ENCODE measurements at regions not wholly inside any gene's neighbourhood (a gene's known extent, or its start where the extent isn't known, plus 50 kb on each side); places are given as distances from the start of the nearest gene placed in this dataset.

- Histone ChIP-seq H3K27me3 (replicated peaks) (no peaks in the 10 kb centered on the region), H3K27ac (no peak overlapping the region), H3K36me3 (replicated peaks) (no peaks in the 10 kb centered on the region), H3K4me3 (ENCODE audit: low read depth, low read length) (no peak overlapping the region)
- in situ Hi-C loops (cut with HindIII; ENCODE audit: low pct_ligation_motif_present, low sequenced_read_pairs), result no loop called here
- DNase-seq, result no peak
- no peak for TF ChIP-seq CTCF (IDR thresholded peaks at IDR 0.05; ENCODE audit: low read depth, low read length, missing control alignments)
Observed at GRCh38 chr2:116877944-116878343, 936.5 kb upstream of the DDX18 start.

DNA sequence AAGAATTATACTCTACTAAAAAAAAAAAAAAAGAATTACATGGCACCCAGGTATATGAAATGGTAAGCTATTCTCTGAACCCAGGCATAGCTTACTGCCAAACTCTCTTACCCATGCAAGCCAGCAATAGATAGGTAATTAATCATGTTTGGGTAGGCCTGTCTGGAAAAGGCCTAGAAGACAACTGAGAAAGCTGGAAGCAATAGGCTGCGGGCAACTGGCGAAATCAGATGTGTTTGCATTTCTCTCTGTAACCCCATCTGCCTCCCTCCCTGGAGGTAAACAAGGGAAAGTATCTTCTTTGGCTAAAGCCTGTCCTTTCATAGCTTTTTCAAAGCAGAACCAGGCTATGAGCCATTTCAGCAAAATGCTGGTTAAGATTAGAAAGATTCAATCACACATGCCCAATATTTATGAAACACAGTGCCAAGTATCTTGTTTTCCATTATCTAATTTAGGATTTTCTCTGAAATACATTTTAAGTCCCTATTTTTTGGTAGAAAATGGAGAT lies 934.8 kb upstream of the DDX18 start:
- H3K27me3 ChIP-seq (replicated peaks), result no peaks in the 10 kb centered on the region
- no peak for TF ChIP-seq CTCF (IDR thresholded peaks at IDR 0.05; ENCODE audit: low read depth, low read length, missing control alignments)
- no peaks in the 10 kb centered on the region for H3K36me3 ChIP-seq (replicated peaks)
- in situ Hi-C loops (cut with HindIII; ENCODE audit: low pct_ligation_motif_present, low sequenced_read_pairs), result no loop called here
- no peak overlapping the region for H3K4me3 ChIP-seq (ENCODE audit: low read depth, low read length)
- no peak overlapping the region for H3K27ac ChIP-seq
- no peak for DNase-seq

DNA sequence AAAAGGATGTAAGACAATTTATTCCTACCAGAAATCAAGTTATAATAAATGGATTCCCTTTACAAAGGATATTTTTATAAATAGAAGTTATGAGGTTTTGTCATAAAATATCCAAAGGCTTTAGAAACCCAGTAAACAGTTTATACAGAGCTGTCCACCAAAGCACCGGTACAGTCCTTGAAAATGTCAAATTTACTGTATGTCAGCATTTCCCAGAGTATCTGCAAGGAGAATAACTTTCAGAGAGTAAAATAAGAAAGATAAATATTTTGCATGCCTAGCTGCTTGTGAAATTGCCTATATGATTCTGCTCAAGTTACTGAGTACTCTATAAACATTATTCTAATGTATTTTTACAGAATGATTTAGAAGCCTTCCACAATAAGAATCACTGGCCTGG lies 923.3 kb upstream of the DDX18 start:
- no peaks in the 10 kb centered on the region for H3K27me3 ChIP-seq (replicated peaks)
- no peaks in the 10 kb centered on the region for H3K36me3 ChIP-seq (replicated peaks)
- in situ Hi-C loops (cut with HindIII; ENCODE audit: low pct_ligation_motif_present, low sequenced_read_pairs), result no loop called here
- no peak overlapping the region for H3K4me3 ChIP-seq (ENCODE audit: low read depth, low read length)
- no peak for DNase-seq
- TF ChIP-seq CTCF (IDR thresholded peaks at IDR 0.05; ENCODE audit: low read depth, low read length, missing control alignments), result no peak
- H3K27ac ChIP-seq, result no peak overlapping the region

- Histone ChIP-seq H3K27me3 (replicated peaks) (no peaks in the 10 kb centered on the region), H3K36me3 (replicated peaks) (no peaks in the 10 kb centered on the region), H3K4me3 (ENCODE audit: low read depth, low read length) (no peak overlapping the region), H3K27ac (no peak overlapping the region)
- no peak for TF ChIP-seq CTCF (IDR thresholded peaks at IDR 0.05; ENCODE audit: low read depth, low read length, missing control alignments)
- DNase-seq, result no peak
- in situ Hi-C loops (cut with HindIII; ENCODE audit: low pct_ligation_motif_present, low sequenced_read_pairs), result no loop called here
Observed at GRCh38 chr2:116911540-116911939, 903.0 kb upstream of the DDX18 start.

GRCh38 chr2:116915673-116916072 lies 898.8 kb upstream of the DDX18 start:
- in situ Hi-C loops (cut with HindIII; ENCODE audit: low pct_ligation_motif_present, low sequenced_read_pairs), result no loop called here
- no peak for TF ChIP-seq CTCF (IDR thresholded peaks at IDR 0.05; ENCODE audit: low read depth, low read length, missing control alignments)
- Histone ChIP-seq H3K27ac (no peak overlapping the region), H3K4me3 (ENCODE audit: low read depth, low read length) (no peak overlapping the region), H3K27me3 (replicated peaks) (no peaks in the 10 kb centered on the region), H3K36me3 (replicated peaks) (no peaks in the 10 kb centered on the region)
- no peak for DNase-seq

GRCh38 chr2:116917196-116917595 lies 897.3 kb upstream of the DDX18 start:
- no peak for TF ChIP-seq CTCF (IDR thresholded peaks at IDR 0.05; ENCODE audit: low read depth, low read length, missing control alignments)
- H3K27me3 ChIP-seq (replicated peaks), result no peaks in the 10 kb centered on the region
- in situ Hi-C loops (cut with HindIII; ENCODE audit: low pct_ligation_motif_present, low sequenced_read_pairs), result no loop called here
- DNase-seq, result no peak
- no peaks in the 10 kb centered on the region for H3K36me3 ChIP-seq (replicated peaks)
- H3K4me3 ChIP-seq (ENCODE audit: low read depth, low read length), result no peak overlapping the region
- no peak overlapping the region for H3K27ac ChIP-seq

All from brain microvascular endothelial cell (primary cell).